ENCODE measurements at regions not wholly inside any gene's neighbourhood (a gene's known extent, or its start where the extent isn't known, plus 50 kb on each side); places are given as distances from the start of the nearest gene placed in this dataset.

GRCh38 chr18:7366597-7366996, 135.7 kb downstream of the LRRC30 start:
- TF ChIP-seq CTCF (IDR thresholded peaks at IDR 0.05 in 4 of 5, conservative IDR thresholded peaks at IDR 0.05 in 1 of 5) (no peak), POLR2A (IDR thresholded peaks at IDR 0.05) (no peak)
